ENCODE measurements at regions not wholly inside any gene's neighbourhood (a gene's known extent, or its start where the extent isn't known, plus 50 kb on each side); places are given as distances from the start of the nearest gene placed in this dataset.

DNA sequence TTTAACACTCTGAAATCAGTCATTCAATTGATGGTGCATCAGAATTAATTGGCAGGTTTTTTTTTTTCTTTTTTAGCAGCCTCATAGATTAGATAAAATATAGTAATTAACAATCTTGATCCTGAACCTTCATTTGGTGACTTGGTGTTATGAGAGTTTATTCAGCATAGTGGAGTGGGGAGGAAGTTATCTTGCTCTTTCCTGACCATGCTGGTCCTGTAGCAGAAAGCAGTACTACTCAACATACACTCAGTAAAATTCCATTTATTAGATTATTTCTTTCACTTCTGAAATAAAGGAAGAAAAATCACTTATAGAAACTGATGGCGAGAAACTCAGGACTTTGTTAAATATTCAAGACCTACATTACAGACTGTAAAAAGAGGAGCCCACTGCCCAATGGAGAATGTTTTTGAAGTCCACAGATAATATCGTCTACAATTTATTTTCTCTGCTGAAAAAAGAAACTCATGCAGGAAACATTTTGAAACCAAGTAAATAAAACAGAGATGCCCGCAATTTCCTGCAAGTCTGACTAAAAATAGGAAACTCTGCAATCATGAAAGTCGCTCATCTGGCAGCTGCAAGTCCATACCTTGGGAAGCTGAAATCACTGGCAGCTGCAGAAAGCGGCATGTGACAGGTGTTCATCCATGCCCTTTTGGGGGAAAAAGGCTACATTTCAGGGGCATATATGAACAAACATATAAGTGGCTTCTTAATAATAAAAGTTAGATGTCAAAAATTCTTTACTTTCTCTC lies 233.2 kb upstream of the RFX3 start (continued):
- TF ChIP-seq NANOG (IDR thresholded peaks at IDR 0.05; ENCODE audit: borderline replicate concordance) (no peak), EZH2phosphoT487 (IDR thresholded peaks at IDR 0.05; ENCODE audit: unreplicated experiment) (no peak), ZNF331 (CRISPR knock-in tag; IDR thresholded peaks at IDR 0.05; ENCODE audit: low read depth) (no peak), ZNF114 (CRISPR knock-in tag; IDR thresholded peaks at IDR 0.05) (no peak), JUNB (IDR thresholded peaks at IDR 0.05; ENCODE audit: unreplicated experiment) (no peak)
- TF ChIP-seq, protein P1, sequence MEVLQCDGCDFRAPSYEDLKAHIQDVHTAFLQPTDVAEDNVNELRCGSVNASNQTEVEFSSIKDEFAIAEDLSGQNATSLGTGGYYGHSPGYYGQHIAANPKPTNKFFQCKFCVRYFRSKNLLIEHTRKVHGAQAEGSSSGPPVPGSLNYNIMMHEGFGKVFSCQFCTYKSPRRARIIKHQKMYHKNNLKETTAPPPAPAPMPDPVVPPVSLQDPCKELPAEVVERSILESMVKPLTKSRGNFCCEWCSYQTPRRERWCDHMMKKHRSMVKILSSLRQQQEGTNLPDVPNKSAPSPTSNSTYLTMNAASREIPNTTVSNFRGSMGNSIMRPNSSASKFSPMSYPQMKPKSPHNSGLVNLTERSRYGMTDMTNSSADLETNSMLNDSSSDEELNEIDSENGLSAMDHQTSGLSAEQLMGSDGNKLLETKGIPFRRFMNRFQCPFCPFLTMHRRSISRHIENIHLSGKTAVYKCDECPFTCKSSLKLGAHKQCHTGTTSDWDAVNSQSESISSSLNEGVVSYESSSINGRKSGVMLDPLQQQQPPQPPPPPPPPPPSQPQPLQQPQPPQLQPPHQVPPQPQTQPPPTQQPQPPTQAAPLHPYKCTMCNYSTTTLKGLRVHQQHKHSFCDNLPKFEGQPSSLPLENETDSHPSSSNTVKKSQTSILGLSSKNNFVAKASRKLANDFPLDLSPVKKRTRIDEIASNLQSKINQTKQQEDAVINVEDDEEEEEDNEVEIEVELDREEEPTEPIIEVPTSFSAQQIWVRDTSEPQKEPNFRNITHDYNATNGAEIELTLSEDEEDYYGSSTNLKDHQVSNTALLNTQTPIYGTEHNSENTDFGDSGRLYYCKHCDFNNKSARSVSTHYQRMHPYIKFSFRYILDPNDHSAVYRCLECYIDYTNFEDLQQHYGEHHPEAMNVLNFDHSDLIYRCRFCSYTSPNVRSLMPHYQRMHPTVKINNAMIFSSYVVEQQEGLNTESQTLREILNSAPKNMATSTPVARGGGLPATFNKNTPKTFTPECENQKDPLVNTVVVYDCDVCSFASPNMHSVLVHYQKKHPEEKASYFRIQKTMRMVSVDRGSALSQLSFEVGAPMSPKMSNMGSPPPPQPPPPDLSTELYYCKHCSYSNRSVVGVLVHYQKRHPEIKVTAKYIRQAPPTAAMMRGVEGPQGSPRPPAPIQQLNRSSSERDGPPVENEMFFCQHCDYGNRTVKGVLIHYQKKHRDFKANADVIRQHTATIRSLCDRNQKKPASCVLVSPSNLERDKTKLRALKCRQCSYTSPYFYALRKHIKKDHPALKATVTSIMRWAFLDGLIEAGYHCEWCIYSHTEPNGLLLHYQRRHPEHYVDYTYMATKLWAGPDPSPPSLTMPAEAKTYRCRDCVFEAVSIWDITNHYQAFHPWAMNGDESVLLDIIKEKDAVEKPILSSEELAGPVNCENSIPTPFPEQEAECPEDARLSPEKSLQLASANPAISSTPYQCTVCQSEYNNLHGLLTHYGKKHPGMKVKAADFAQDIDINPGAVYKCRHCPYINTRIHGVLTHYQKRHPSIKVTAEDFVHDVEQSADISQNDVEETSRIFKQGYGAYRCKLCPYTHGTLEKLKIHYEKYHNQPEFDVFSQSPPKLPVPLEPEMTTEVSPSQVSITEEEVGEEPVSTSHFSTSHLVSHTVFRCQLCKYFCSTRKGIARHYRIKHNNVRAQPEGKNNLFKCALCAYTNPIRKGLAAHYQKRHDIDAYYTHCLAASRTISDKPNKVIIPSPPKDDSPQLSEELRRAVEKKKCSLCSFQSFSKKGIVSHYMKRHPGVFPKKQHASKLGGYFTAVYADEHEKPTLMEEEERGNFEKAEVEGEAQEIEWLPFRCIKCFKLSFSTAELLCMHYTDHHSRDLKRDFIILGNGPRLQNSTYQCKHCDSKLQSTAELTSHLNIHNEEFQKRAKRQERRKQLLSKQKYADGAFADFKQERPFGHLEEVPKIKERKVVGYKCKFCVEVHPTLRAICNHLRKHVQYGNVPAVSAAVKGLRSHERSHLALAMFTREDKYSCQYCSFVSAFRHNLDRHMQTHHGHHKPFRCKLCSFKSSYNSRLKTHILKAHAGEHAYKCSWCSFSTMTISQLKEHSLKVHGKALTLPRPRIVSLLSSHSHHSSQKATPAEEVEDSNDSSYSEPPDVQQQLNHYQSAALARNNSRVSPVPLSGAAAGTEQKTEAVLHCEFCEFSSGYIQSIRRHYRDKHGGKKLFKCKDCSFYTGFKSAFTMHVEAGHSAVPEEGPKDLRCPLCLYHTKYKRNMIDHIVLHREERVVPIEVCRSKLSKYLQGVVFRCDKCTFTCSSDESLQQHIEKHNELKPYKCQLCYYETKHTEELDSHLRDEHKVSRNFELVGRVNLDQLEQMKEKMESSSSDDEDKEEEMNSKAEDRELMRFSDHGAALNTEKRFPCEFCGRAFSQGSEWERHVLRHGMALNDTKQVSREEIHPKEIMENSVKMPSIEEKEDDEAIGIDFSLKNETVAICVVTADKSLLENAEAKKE (CRISPR knock-in tag; IDR thresholded peaks at IDR 0.05): no peak
- TF ChIP-seq, protein P2, sequence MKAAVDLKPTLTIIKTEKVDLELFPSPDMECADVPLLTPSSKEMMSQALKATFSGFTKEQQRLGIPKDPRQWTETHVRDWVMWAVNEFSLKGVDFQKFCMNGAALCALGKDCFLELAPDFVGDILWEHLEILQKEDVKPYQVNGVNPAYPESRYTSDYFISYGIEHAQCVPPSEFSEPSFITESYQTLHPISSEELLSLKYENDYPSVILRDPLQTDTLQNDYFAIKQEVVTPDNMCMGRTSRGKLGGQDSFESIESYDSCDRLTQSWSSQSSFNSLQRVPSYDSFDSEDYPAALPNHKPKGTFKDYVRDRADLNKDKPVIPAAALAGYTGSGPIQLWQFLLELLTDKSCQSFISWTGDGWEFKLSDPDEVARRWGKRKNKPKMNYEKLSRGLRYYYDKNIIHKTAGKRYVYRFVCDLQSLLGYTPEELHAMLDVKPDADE (IDR thresholded peaks at IDR 0.05): no peak

DNA sequence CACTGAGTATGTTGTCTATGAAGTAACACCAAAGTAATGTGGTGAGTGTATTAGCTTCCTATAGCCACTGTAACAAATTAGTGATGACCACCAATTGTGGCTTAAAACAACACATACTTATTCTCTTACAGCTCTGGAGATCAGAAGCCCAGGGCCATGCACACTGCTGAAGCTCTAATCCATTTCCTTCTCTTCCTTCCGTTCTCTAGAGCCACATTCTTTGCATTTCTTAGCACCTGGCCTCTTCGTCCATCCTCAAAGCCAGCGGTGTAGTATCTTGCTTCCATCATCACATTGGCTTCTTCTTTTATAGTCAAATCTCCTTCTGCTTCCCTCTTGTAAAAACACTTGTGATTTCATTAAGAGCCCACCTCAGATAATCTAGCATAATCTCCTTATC lies 230.3 kb upstream of the RFX3 start:
- no peak for ATAC-seq
- no peaks in the 10 kb centered on the region for H3K36me3 Mint-ChIP-seq (ENCODE audit: low read depth)
- no peak overlapping the region for H2AFZ ChIP-seq
- peaks cover 7% of the 10 kb centered on the region; the same call in 1 of the 2 replicates for H3K4me1 ChIP-seq (ENCODE audit: insufficient read depth)
- no peaks in the 10 kb centered on the region; the same call in 1 of the 2 replicates for H3K9me2 ChIP-seq (ENCODE audit: insufficient read depth)
- TF ChIP-seq CREB1 (CRISPR knock-in tag; IDR thresholded peaks at IDR 0.05; ENCODE audit: low read depth): no peak
- TF ChIP-seq, protein P1 (CRISPR knock-in tag; IDR thresholded peaks at IDR 0.05): peak; percentile 66
- H3K4me3 ChIP-seq: no peak overlapping the region
- H3K4me1 Mint-ChIP-seq: peaks cover 13% of the 10 kb centered on the region
- peak; percentile 54 for DNase-seq (ENCODE audit: low spot score)
- H3K27ac Mint-ChIP-seq: no peak overlapping the region
- no peak overlapping the region for H3K27ac ChIP-seq (ENCODE audit: low read depth)
- no peak overlapping the region for H3K4me2 ChIP-seq
- no peaks in the 10 kb centered on the region for H3K27me3 ChIP-seq (ENCODE audit: insufficient read depth)
- H3K36me3 ChIP-seq (ENCODE audit: insufficient read depth): no peaks in the 10 kb centered on the region
- no peaks in the 10 kb centered on the region for H4K20me1 ChIP-seq (replicated peaks; ENCODE audit: insufficient read depth)
- no peaks in the 10 kb centered on the region for H3K79me2 ChIP-seq (replicated peaks; ENCODE audit: insufficient read depth)
- no peaks in the 10 kb centered on the region for H3F3A ChIP-seq (replicated peaks; ENCODE audit: low read depth)
- peaks cover 3% of the 10 kb centered on the region for H3K27me3 Mint-ChIP-seq (ENCODE audit: insufficient read depth, low read depth, poor library complexity)
- H3K9me3 Mint-ChIP-seq: peaks cover 3% of the 10 kb centered on the region; the same call in 2 of the 3 replicates
- H3K4me3 Mint-ChIP-seq: no peak overlapping the region
